HCT116 (cell line): ENCODE measurements at regions not wholly inside any gene's neighbourhood (a gene's known extent, or its start where the extent isn't known, plus 50 kb on each side); places are given as distances from the start of the nearest gene placed in this dataset.

ENCODE experiments used
- ATAC-seq: fragments of 200-7000 bp; cut with Tn5 transposase; 2 replicates; pipeline ENCODE4 v1.9.1; 2020; ENCODE audit warnings: mild to moderate bottlenecking, moderate library complexity
- BruUV-seq: library from RNA; stranded (reverse); fragments of 400-500 nt; replicated peaks from 2 replicates; lab custom pipeline; 2021; lab: Mats Ljungman, UMichigan
- CTCF ChIA-PET: fragments of 300-600 bp; sonication (Branson Sonifier 250); formaldehyde crosslinking; loops from one replicate; lab custom pipeline; 2021; ENCODE audit warnings: antibody characterized with exemption; lab: Charles Lee
- POLR2A ChIA-PET: fragments of 300-600, 350-600 bp; sonication (Branson Sonifier 250); formaldehyde crosslinking; loops from one replicate; lab custom pipeline; 2021; ENCODE audit warnings: antibody characterized with exemption; lab: Charles Lee
- RAD21 ChIA-PET, 2 experiments: fragments of 300-600 bp; sonication (Branson Sonifier 250); formaldehyde crosslinking; loops; one replicate each; lab custom pipeline; 2023; ENCODE audit warnings: low total read pairs in 2 of 2; ENCODE audit not compliant: uncharacterized antibody in 2 of 2, unreplicated experiment in 2 of 2, low non-redundant PET in 1 of 2; lab: Charles Lee
- DNase-seq: peaks from one replicate; pipeline ENCODE4 v3.0.0-alpha.2; 2010; ENCODE audit warnings: low read depth, low spot score
- H2AFZ ChIP-seq: fragments of 200-600 bp; shearing (Covaris generic), sonication (generic); 2 replicates; pipeline ENCODE4 v1.6.1; 2017; ENCODE audit warnings: low read depth, mixed run types, mixed read lengths, antibody characterized with exemption, low read length; ENCODE audit not compliant: poor library complexity, severe bottlenecking
- H3K27ac ChIP-seq: 2 replicates; pipeline ENCODE4 v1.5.1; 2012; ENCODE audit warnings: low read depth, low read length
- H3K27me3 ChIP-seq: fragments of 200-600 bp; sonication (generic); 2 replicates; pipeline ENCODE4 v1.6.1; 2016; ENCODE audit warnings: mixed run types, low read length, mixed read lengths; ENCODE audit not compliant: insufficient read depth
- H3K36me3 ChIP-seq, 2 experiments: fragments of 200-500 bp in 1 of 2; fragments of 200-600 bp in 1 of 2; sonication (Bioruptor generic) in 1 of 2; sonication (generic) in 1 of 2; 2 replicates each; pipeline versions ENCODE4 v1.5.1 to v1.6.1; 2014 to 2016; ENCODE audit warnings: low read length in 2 of 2, inconsistent platforms in 1 of 2, mixed read lengths in 1 of 2, mixed run types in 1 of 2; ENCODE audit not compliant: insufficient read depth in 2 of 2, control insufficient read depth in 1 of 2
- H3K4me1 ChIP-seq, 2 experiments: fragments of 200-600 bp in 1 of 2; sonication (generic) in 1 of 2; 2 replicates each; pipeline versions ENCODE4 v1.5.1 to v1.6.1; 2012 to 2017; ENCODE audit warnings: low read length in 2 of 2, inconsistent platforms in 1 of 2, mild to moderate bottlenecking in 1 of 2, mixed read lengths in 1 of 2, mixed run types in 1 of 2, moderate library complexity in 1 of 2; ENCODE audit not compliant: insufficient read depth in 2 of 2, control insufficient read depth in 1 of 2
- H3K4me2 ChIP-seq: fragments of 200-600 bp; sonication (generic); 2 replicates; pipeline ENCODE4 v1.6.1; 2017; ENCODE audit warnings: mixed run types, low read length, mixed read lengths
- H3K4me3 ChIP-seq, 2 experiments: fragments of 200-600 bp in 1 of 2; sonication (generic) in 1 of 2; replicated peaks in 1 of 2; 2 replicates each; pipeline ENCODE4 v1.5.1; 2011 to 2016; ENCODE audit warnings: low read length in 2 of 2, control low read depth in 1 of 2, low read depth in 1 of 2, mild to moderate bottlenecking in 1 of 2, mixed read lengths in 1 of 2, mixed run types in 1 of 2
- H3K79me2 ChIP-seq: fragments of 200-600 bp; sonication (generic); 2 replicates; pipeline ENCODE4 v1.6.1; 2017; ENCODE audit warnings: mild to moderate bottlenecking, mixed run types, low read length, moderate library complexity, mixed read lengths; ENCODE audit not compliant: insufficient read depth
- H3K9ac ChIP-seq: fragments of 200-600 bp; sonication (generic); 2 replicates; pipeline ENCODE4 v1.6.1; 2016; ENCODE audit warnings: low read length, mixed read lengths
- H3K9me2 ChIP-seq: fragments of 200-600 bp; sonication (generic), shearing (Covaris generic); 2 replicates; pipeline ENCODE4 v1.6.1; 2017; ENCODE audit warnings: mixed run types, mild to moderate bottlenecking, moderate library complexity; ENCODE audit not compliant: insufficient read depth
- H3K9me3 ChIP-seq, 2 experiments: fragments of 200-500 bp in 1 of 2; fragments of 200-600 bp in 1 of 2; sonication (Bioruptor generic) in 1 of 2; sonication (generic) in 1 of 2; 2 replicates each; pipeline ENCODE4 v1.6.1; 2014 to 2017; ENCODE audit warnings: low read length in 2 of 2, mixed read lengths in 2 of 2, inconsistent platforms in 1 of 2, low read depth in 1 of 2, mild to moderate bottlenecking in 1 of 2, mixed run types in 1 of 2, moderate library complexity in 1 of 2; ENCODE audit not compliant: control insufficient read depth in 1 of 2, insufficient read depth in 1 of 2
- H4K20me1 ChIP-seq: fragments of 200-600 bp; sonication (generic), shearing (Covaris generic); 2 replicates; pipeline ENCODE4 v1.6.1; 2017; ENCODE audit warnings: mixed run types, mild to moderate bottlenecking, moderate library complexity; ENCODE audit not compliant: insufficient read depth
- ATF3 ChIP-seq: IDR thresholded peaks from 2 replicates; pipeline ENCODE4 v1.6.1; 2012
- CBX3 ChIP-seq: IDR thresholded peaks from 2 replicates; pipeline ENCODE4 v1.6.1; 2012; ENCODE audit warnings: low read depth
- CTCF ChIP-seq, 3 experiments: fragments of 200-600 bp in 1 of 3; sonication (generic) in 1 of 3; IDR thresholded peaks in 2 of 3; conservative IDR thresholded peaks in 1 of 3; 2 replicates each; pipeline ENCODE4 v1.5.1; 2012 to 2017; ENCODE audit warnings: low read depth in 2 of 3, low read length in 2 of 3, antibody characterized with exemption in 1 of 3, borderline replicate concordance in 1 of 3, control low read depth in 1 of 3, mild to moderate bottlenecking in 1 of 3, mixed read lengths in 1 of 3, mixed run types in 1 of 3, moderate library complexity in 1 of 3; ENCODE audit not compliant: insufficient read depth in 1 of 3
- EZH2 ChIP-seq: fragments of 200-600 bp; sonication (generic); IDR thresholded peaks from 2 replicates; pipeline ENCODE4 v1.6.1; 2017; ENCODE audit warnings: antibody characterized with exemption, mixed run types
- EZH2phosphoT487 ChIP-seq: fragments of 200-600 bp; IDR thresholded peaks from 2 replicates; pipeline ENCODE4 v1.6.1; 2018; ENCODE audit warnings: antibody characterized with exemption, borderline replicate concordance
- FOSL1 ChIP-seq: IDR thresholded peaks from 2 replicates; pipeline ENCODE4 v1.6.1; 2012; ENCODE audit warnings: low read depth
- JUND ChIP-seq: IDR thresholded peaks from 2 replicates; pipeline ENCODE4 v1.6.1; 2012
- POLR2AphosphoS5 ChIP-seq: IDR thresholded peaks from 2 replicates; pipeline ENCODE4 v1.6.1; 2011; ENCODE audit warnings: mild to moderate bottlenecking, low read depth, low read length, moderate library complexity
- RAD21 ChIP-seq: IDR thresholded peaks from 2 replicates; pipeline ENCODE4 v1.6.1; 2012; ENCODE audit warnings: low read depth, mild to moderate bottlenecking
- SRF ChIP-seq: IDR thresholded peaks from 2 replicates; pipeline ENCODE4 v1.6.1; 2012; ENCODE audit warnings: low read depth
- TCF7L2 ChIP-seq: IDR thresholded peaks from 2 replicates; pipeline ENCODE4 v1.7.0; 2011; ENCODE audit warnings: borderline replicate concordance, inconsistent platforms; ENCODE audit not compliant: insufficient read depth, insufficient read length; ENCODE audit errors: extremely low read depth
- YY1 ChIP-seq: IDR thresholded peaks from 2 replicates; pipeline ENCODE4 v1.6.1; 2011; ENCODE audit warnings: low read length, low read depth, moderate library complexity, mild to moderate bottlenecking; ENCODE audit not compliant: insufficient replicate concordance; ENCODE audit errors: extremely low read depth
- ZBTB33 ChIP-seq: IDR thresholded peaks from 2 replicates; pipeline ENCODE4 v1.6.1; 2011; ENCODE audit warnings: mild to moderate bottlenecking, low read length, moderate library complexity; ENCODE audit not compliant: insufficient replicate concordance; ENCODE audit errors: extremely low read depth
- ZFX ChIP-seq: fragments of 450-650 bp; IDR thresholded peaks from 2 replicates; pipeline ENCODE4 v1.6.1; 2017
- intact Hi-C: fragments of 100-400 bp; cut with micrococcal nuclease; formaldehyde crosslinking; loops from 2 replicates; pipeline ENCODE4 v1.10.0; 2022

GRCh38 chr3:24622696-24623225 lies 128.1 kb upstream of the THRB start:
- CTCF ChIA-PET = interaction anchor here (0.6 kb wide), 1 partner anchor 126 kb away, joined by 3 read pairs; no protein-coding TSS in a partner anchor
- no TSS peak for BruUV-seq
- Histone ChIP-seq H3K4me1 (no peaks in the 10 kb centered on the region), H3K4me3 (no peak overlapping the region), H2AFZ (no peak overlapping the region), H3K79me2 (no peaks in the 10 kb centered on the region), H3K9me2 (no peaks in the 10 kb centered on the region), H3K9ac (no peak overlapping the region), H3K27me3 (no peaks in the 10 kb centered on the region), H3K36me3 (no peaks in the 10 kb centered on the region), H4K20me1 (no peaks in the 10 kb centered on the region), H3K9me3 (no peaks in the 10 kb centered on the region; a peak in 1 of 4 replicates), H3K27ac (no peak overlapping the region), H3K4me2 (no peak overlapping the region)
- DNase-seq (no peak), ATAC-seq (no peak)
- POLR2A ChIA-PET = no interaction called here
- RAD21 ChIA-PET = no interaction called here
- TF ChIP-seq EZH2 = no peak
- TF ChIP-seq ATF3 = no peak
- TF ChIP-seq SRF = no peak
- TF ChIP-seq RAD21 = no peak
- no peak for TF ChIP-seq CBX3
- TF ChIP-seq CTCF (IDR thresholded peaks at IDR 0.05 in 2 of 3, conservative IDR thresholded peaks at IDR 0.05 in 1 of 3; ENCODE audit: borderline replicate concordance in 1 of 3, insufficient read depth in 1 of 3, low read depth in 2 of 3, low read length in 2 of 3) = no peak
- no peak for TF ChIP-seq EZH2phosphoT487
- TF ChIP-seq FOSL1 = no peak
- TF ChIP-seq YY1 = no peak
- no peak for TF ChIP-seq POLR2AphosphoS5
- TF ChIP-seq ZBTB33 = no peak
- TF ChIP-seq JUND = no peak
- no peak for TF ChIP-seq ZFX
- no peak for TF ChIP-seq TCF7L2
- intact Hi-C loops = no loop called here
